K562 (cell line): ENCODE measurements at regions not wholly inside any gene's neighbourhood (a gene's known extent, or its start where the extent isn't known, plus 50 kb on each side); places are given as distances from the start of the nearest gene placed in this dataset.

ENCODE experiments used
- ASH1L ChIP-seq: fragments of 450-650 bp; IDR thresholded peaks from 2 replicates; pipeline ENCODE4 v1.6.1; 2018; ENCODE audit warnings: borderline replicate concordance, mild to moderate bottlenecking, low read depth; ENCODE audit not compliant: partially characterized antibody
- EZH2 ChIP-seq: IDR thresholded peaks from 2 replicates; pipeline ENCODE4 v1.6.1; 2012; ENCODE audit warnings: low read depth, mild to moderate bottlenecking, inconsistent platforms, low read length, borderline replicate concordance
- KDM4B ChIP-seq, 2 experiments: fragments of 450-650 bp in 1 of 2; sonication (generic) in 1 of 2; IDR thresholded peaks; 2 replicates each; pipeline ENCODE4 v1.6.1; 2016 to 2017; ENCODE audit warnings: borderline replicate concordance in 2 of 2, antibody characterized with exemption in 1 of 2, low read depth in 1 of 2, mild to moderate bottlenecking in 1 of 2
- NFYB ChIP-seq: IDR thresholded peaks from 2 replicates; pipeline ENCODE4 v1.6.1; 2011; ENCODE audit warnings: mild to moderate bottlenecking, moderate library complexity; ENCODE audit not compliant: insufficient read length; ENCODE audit errors: extremely low read depth
- SP1 ChIP-seq: sonication (generic); formaldehyde crosslinking; IDR thresholded peaks from 2 replicates; pipeline ENCODE4 v1.8.1; 2022; ENCODE audit warnings: mild to moderate bottlenecking, missing genetic modification reagents
- ZNF445 ChIP-seq: fragments of 250-450 bp; sonication (Bioruptor Pico); IDR thresholded peaks from 2 replicates; pipeline ENCODE4 v1.4.0; 2020; ENCODE audit warnings: low read depth, mild to moderate bottlenecking, moderate library complexity
- TF ChIP-seq, protein P1 (sequence below), 2 experiments: fragments of 200-800 bp in 1 of 2; sonication (Bioruptor generic) in 1 of 2; sonication (generic) in 1 of 2; formaldehyde crosslinking in 1 of 2; IDR thresholded peaks in 1 of 2; conservative IDR thresholded peaks in 1 of 2; 2 replicates each; pipeline versions ENCODE4 v1.5.0 to v1.6.1; 2016 to 2020; ENCODE audit warnings: missing compliant biosample characterization in 1 of 2, missing genetic modification characterization in 1 of 2, missing genetic modification reagents in 1 of 2
- TF ChIP-seq, protein P2 (sequence below), 2 experiments: fragments of 450-650 bp in 1 of 2; sonication (generic) in 1 of 2; formaldehyde crosslinking in 1 of 2; IDR thresholded peaks; 2 replicates each; pipeline versions ENCODE4 v1.7.1 to v1.9.0; 2016 to 2022; ENCODE audit warnings: inconsistent platforms in 1 of 2, mild to moderate bottlenecking in 1 of 2, missing genetic modification reagents in 1 of 2
- TF ChIP-seq, protein P3 (sequence below), 3 experiments: IDR thresholded peaks in 2 of 3; conservative IDR thresholded peaks in 1 of 3; 2 replicates each; pipeline ENCODE4 v1.5.1; 2011 to 2012; ENCODE audit warnings: low read length in 3 of 3, mild to moderate bottlenecking in 3 of 3, control low read depth in 2 of 3, improper control_type of control experiment in 1 of 3, inconsistent platforms in 1 of 3, low read depth in 1 of 3, mixed read lengths in 1 of 3, moderate library complexity in 1 of 3; ENCODE audit not compliant: insufficient read depth in 2 of 3
- TF ChIP-seq, protein P4 (sequence below), 2 experiments: fragments of 250-450 bp in 1 of 2; fragments of 450-650 bp in 1 of 2; sonication (Bioruptor Pico) in 1 of 2; IDR thresholded peaks; 2 replicates each; pipeline versions ENCODE4 v1.6.1 to v1.8.0; 2016 to 2021; ENCODE audit warnings: mild to moderate bottlenecking in 2 of 2, moderate library complexity in 2 of 2, missing compliant biosample characterization in 1 of 2, missing genetic modification characterization in 1 of 2

DNA sequence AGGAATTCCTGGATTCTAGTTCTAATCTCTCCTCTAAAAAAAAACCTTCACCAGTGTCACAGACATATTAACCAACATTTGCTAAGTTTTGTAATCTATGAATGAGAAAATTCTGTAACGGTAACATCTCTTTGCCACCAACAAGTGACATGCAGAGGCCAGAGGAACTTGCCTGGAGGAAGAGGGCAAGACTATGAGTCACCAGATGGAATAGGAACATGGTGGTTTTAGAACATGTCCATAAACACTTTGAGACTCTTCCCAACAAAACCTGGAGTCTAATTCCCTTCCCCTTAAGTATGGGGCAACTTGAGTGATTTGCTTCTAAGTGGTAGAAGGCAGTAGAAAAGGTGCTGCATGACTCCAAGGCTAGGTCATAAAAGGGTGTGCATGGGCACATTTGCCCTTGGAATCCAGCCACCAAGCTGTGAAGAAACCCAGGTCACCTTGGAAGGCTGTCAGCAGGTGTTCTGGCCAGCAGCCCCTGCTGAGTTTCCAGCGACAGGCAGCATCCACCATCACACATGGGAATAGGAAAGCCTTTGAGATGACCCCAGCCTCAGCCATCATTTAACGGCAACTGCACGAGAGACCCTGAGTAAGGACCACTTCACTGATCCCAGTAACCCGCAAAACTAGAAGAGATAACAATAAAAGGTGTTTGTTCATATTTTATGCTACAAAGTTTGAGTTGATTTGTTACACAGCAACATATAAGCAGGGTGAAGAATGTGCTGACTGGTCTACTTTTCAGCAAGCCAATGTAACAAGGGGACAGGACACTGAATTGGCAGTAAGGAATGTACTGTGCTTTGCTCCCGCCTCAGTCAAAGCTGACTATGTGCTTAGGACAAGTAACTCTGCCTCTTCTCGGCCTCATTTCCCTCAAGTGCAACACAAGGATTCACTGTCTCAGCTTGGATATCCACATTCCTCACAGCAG is 90.6 kb downstream of the SKA1 start:
- TF ChIP-seq ZNF445: no peak
- TF ChIP-seq NFYB: no peak
- TF ChIP-seq, protein P1, sequence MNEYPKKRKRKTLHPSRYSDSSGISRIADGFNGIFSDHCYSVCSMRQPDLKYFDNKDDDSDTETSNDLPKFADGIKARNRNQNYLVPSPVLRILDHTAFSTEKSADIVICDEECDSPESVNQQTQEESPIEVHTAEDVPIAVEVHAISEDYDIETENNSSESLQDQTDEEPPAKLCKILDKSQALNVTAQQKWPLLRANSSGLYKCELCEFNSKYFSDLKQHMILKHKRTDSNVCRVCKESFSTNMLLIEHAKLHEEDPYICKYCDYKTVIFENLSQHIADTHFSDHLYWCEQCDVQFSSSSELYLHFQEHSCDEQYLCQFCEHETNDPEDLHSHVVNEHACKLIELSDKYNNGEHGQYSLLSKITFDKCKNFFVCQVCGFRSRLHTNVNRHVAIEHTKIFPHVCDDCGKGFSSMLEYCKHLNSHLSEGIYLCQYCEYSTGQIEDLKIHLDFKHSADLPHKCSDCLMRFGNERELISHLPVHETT (CRISPR knock-in tag; conservative IDR thresholded peaks at IDR 0.05 in 1 of 2, IDR thresholded peaks at IDR 0.05 in 1 of 2): no peak
- TF ChIP-seq, protein P2, sequence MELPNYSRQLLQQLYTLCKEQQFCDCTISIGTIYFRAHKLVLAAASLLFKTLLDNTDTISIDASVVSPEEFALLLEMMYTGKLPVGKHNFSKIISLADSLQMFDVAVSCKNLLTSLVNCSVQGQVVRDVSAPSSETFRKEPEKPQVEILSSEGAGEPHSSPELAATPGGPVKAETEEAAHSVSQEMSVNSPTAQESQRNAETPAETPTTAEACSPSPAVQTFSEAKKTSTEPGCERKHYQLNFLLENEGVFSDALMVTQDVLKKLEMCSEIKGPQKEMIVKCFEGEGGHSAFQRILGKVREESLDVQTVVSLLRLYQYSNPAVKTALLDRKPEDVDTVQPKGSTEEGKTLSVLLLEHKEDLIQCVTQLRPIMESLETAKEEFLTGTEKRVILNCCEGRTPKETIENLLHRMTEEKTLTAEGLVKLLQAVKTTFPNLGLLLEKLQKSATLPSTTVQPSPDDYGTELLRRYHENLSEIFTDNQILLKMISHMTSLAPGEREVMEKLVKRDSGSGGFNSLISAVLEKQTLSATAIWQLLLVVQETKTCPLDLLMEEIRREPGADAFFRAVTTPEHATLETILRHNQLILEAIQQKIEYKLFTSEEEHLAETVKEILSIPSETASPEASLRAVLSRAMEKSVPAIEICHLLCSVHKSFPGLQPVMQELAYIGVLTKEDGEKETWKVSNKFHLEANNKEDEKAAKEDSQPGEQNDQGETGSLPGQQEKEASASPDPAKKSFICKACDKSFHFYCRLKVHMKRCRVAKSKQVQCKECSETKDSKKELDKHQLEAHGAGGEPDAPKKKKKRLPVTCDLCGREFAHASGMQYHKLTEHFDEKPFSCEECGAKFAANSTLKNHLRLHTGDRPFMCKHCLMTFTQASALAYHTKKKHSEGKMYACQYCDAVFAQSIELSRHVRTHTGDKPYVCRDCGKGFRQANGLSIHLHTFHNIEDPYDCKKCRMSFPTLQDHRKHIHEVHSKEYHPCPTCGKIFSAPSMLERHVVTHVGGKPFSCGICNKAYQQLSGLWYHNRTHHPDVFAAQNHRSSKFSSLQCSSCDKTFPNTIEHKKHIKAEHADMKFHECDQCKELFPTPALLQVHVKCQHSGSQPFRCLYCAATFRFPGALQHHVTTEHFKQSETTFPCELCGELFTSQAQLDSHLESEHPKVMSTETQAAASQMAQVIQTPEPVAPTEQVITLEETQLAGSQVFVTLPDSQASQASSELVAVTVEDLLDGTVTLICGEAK (IDR thresholded peaks at IDR 0.05): no peak
- TF ChIP-seq, protein P2 (CRISPR knock-in tag; IDR thresholded peaks at IDR 0.05): no peak
- TF ChIP-seq, protein P3, sequence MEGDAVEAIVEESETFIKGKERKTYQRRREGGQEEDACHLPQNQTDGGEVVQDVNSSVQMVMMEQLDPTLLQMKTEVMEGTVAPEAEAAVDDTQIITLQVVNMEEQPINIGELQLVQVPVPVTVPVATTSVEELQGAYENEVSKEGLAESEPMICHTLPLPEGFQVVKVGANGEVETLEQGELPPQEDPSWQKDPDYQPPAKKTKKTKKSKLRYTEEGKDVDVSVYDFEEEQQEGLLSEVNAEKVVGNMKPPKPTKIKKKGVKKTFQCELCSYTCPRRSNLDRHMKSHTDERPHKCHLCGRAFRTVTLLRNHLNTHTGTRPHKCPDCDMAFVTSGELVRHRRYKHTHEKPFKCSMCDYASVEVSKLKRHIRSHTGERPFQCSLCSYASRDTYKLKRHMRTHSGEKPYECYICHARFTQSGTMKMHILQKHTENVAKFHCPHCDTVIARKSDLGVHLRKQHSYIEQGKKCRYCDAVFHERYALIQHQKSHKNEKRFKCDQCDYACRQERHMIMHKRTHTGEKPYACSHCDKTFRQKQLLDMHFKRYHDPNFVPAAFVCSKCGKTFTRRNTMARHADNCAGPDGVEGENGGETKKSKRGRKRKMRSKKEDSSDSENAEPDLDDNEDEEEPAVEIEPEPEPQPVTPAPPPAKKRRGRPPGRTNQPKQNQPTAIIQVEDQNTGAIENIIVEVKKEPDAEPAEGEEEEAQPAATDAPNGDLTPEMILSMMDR (IDR thresholded peaks at IDR 0.05 in 2 of 3, conservative IDR thresholded peaks at IDR 0.05 in 1 of 3; ENCODE audit: insufficient read depth in 2 of 3, low read depth in 1 of 3, low read length in 3 of 3): no peak
- TF ChIP-seq, protein P4, sequence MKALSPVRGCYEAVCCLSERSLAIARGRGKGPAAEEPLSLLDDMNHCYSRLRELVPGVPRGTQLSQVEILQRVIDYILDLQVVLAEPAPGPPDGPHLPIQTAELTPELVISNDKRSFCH (CRISPR knock-in tag; IDR thresholded peaks at IDR 0.05): no peak
- TF ChIP-seq, protein P4 (tag; IDR thresholded peaks at IDR 0.05): no peak
- TF ChIP-seq EZH2: no peak
- no peak for TF ChIP-seq ASH1L
- no peak for TF ChIP-seq KDM4B (IDR thresholded peaks at IDR 0.05; ENCODE audit: borderline replicate concordance in 2 of 2, low read depth in 1 of 2)
- TF ChIP-seq SP1 (CRISPR knock-in tag): no peak
